CD14-positive monocyte (primary cell): ENCODE measurements at regions not wholly inside any gene's neighbourhood (a gene's known extent, or its start where the extent isn't known, plus 50 kb on each side); places are given as distances from the start of the nearest gene placed in this dataset.

Experiments used
- DNase-seq, 3 donors: peaks; one replicate each; pipeline ENCODE4 v3.0.0-alpha.2; 2011 to 2022
- H2AFZ ChIP-seq: 2 replicates; pipeline ENCODE4 v1.6.0; 2012; ENCODE audit warnings: mild to moderate bottlenecking, low read depth, low read length, inconsistent platforms; ENCODE audit not compliant: insufficient read depth, poor library complexity, severe bottlenecking
- H3K27ac ChIP-seq, 2 donors: 1 replicate in 1 of 2; 2 replicates in 1 of 2; pipeline ENCODE4 v1.5.1; 2012 to 2013; ENCODE audit warnings: low read length in 2 of 2, control low read depth in 1 of 2, inconsistent platforms in 1 of 2, low read depth in 1 of 2, mild to moderate bottlenecking in 1 of 2
- H3K27me3 ChIP-seq, 2 donors: one replicate each; pipeline versions ENCODE4 v1.6.0 to v1.6.1; 2011 to 2013; ENCODE audit warnings: low read length in 2 of 2; ENCODE audit not compliant: control insufficient read depth in 2 of 2, insufficient read depth in 2 of 2
- H3K36me3 ChIP-seq, 2 donors: replicated peaks in 1 of 2; 1 replicate in 1 of 2; 2 replicates in 1 of 2; pipeline versions ENCODE4 v1.5.1 to v1.6.1; 2012 to 2013; ENCODE audit warnings: low read length in 2 of 2, control low read depth in 1 of 2, inconsistent platforms in 1 of 2, mild to moderate bottlenecking in 1 of 2; ENCODE audit not compliant: insufficient read depth in 2 of 2, control insufficient read depth in 1 of 2
- H3K4me1 ChIP-seq, 2 donors: 1 replicate in 1 of 2; 2 replicates in 1 of 2; pipeline versions ENCODE4 v1.5.1 to v1.6.1; 2012 to 2013; ENCODE audit warnings: low read length in 2 of 2, control low read depth in 1 of 2, inconsistent platforms in 1 of 2, mild to moderate bottlenecking in 1 of 2, moderate library complexity in 1 of 2; ENCODE audit not compliant: insufficient read depth in 2 of 2, control insufficient read depth in 1 of 2
- H3K4me2 ChIP-seq: replicated peaks from 2 replicates; pipeline ENCODE3; 2012; ENCODE audit warnings: low read length, moderate library complexity, mild to moderate bottlenecking; ENCODE audit not compliant: poor library complexity, severe bottlenecking; ENCODE audit errors: extremely low read depth
- H3K4me3 ChIP-seq, 3 experiments: fragments of 200-600 bp in 1 of 3; sonication (generic) in 1 of 3; replicated peaks in 1 of 3; 1 replicate in 2 of 3; 2 replicates in 1 of 3; pipeline ENCODE4 v1.5.1; 2011 to 2013; ENCODE audit warnings: low read length in 3 of 3, mild to moderate bottlenecking in 3 of 3, control low read depth in 2 of 3, low read depth in 2 of 3, inconsistent platforms in 1 of 3, moderate library complexity in 1 of 3
- H3K79me2 ChIP-seq: 2 replicates; pipeline ENCODE4 v1.6.0; 2012; ENCODE audit warnings: mild to moderate bottlenecking, control low read depth, inconsistent platforms, low read length, moderate library complexity; ENCODE audit not compliant: insufficient read depth
- H3K9ac ChIP-seq: 2 replicates; pipeline ENCODE4 v1.6.0; 2017; ENCODE audit warnings: low read length, mild to moderate bottlenecking; ENCODE audit not compliant: insufficient read depth, poor library complexity, severe bottlenecking
- H3K9me3 ChIP-seq, 2 donors: replicated peaks in 1 of 2; 1 replicate in 1 of 2; 2 replicates in 1 of 2; pipeline versions ENCODE4 v1.5.1 to v1.6.1; 2012 to 2013; ENCODE audit warnings: low read length in 2 of 2, control low read depth in 1 of 2; ENCODE audit not compliant: control insufficient read depth in 1 of 2, insufficient read depth in 1 of 2
- H4K20me1 ChIP-seq: 2 replicates; pipeline ENCODE4 v1.6.0; 2012; ENCODE audit warnings: mild to moderate bottlenecking, low read length, control low read depth, moderate library complexity; ENCODE audit not compliant: insufficient read depth
- H3K27ac Mint-ChIP-seq, 7 donors: one replicate each; pipeline ENCODE4 v1.8.0; 2020; ENCODE audit warnings: mild to moderate bottlenecking in 7 of 7, mixed read lengths in 7 of 7, moderate library complexity in 6 of 7, inconsistent platforms in 2 of 7
- H3K27me3 Mint-ChIP-seq, 3 donors: one replicate each; pipeline ENCODE4 v1.8.0; 2021 to 2022; ENCODE audit warnings: low read depth in 3 of 3, mild to moderate bottlenecking in 3 of 3, mixed read lengths in 3 of 3, moderate library complexity in 3 of 3, inconsistent platforms in 1 of 3
- H3K36me3 Mint-ChIP-seq, 2 donors: one replicate each; pipeline ENCODE4 v1.8.0; 2020; ENCODE audit warnings: mixed read lengths in 2 of 2, inconsistent platforms in 1 of 2, mild to moderate bottlenecking in 1 of 2
- H3K4me1 Mint-ChIP-seq: one replicate; pipeline ENCODE4 v1.8.0; 2020; ENCODE audit warnings: mild to moderate bottlenecking, mixed read lengths
- H3K4me3 Mint-ChIP-seq, 2 donors: one replicate each; pipeline ENCODE4 v1.8.0; 2020; ENCODE audit warnings: mild to moderate bottlenecking in 2 of 2, mixed read lengths in 2 of 2, moderate library complexity in 1 of 2
- H3K9me3 Mint-ChIP-seq, 7 donors: one replicate each; pipeline ENCODE4 v1.8.0; 2020 to 2022; ENCODE audit warnings: mixed read lengths in 7 of 7, mild to moderate bottlenecking in 6 of 7, moderate library complexity in 6 of 7, inconsistent platforms in 2 of 7
- CTCF ChIP-seq: fragments of 200-600 bp; IDR thresholded peaks from one replicate; pipeline ENCODE4 v1.8.0; 2022; ENCODE audit warnings: antibody characterized with exemption, mild to moderate bottlenecking
- WGBS: methylation state at CpG from one replicate; pipeline ENCODE4 v1.1.5; 2013; ENCODE audit warnings: missing lambda C conversion rate; ENCODE audit not compliant: insufficient coverage; 5-methylcytosine and 5-hydroxymethylcytosine counted together
- intact Hi-C, 2 donors: fragments of 100-400 bp; cut with micrococcal nuclease; formaldehyde crosslinking; loops; one replicate each; pipeline versions ENCODE4 v1.15.0 to v1.15.1; 2023

- Histone ChIP-seq H3K27me3 (no peaks in the 10 kb centered on the region), H4K20me1 (no peaks in the 10 kb centered on the region), H3K36me3 (no peaks in the 10 kb centered on the region), H3K4me3 (no peak overlapping the region), H3K27ac (no peak overlapping the region), H3K9ac (no peak overlapping the region), H2AFZ (no peak overlapping the region), H3K9me3 (no peaks in the 10 kb centered on the region), H3K4me2 (no peak overlapping the region), H3K4me1 (no peaks in the 10 kb centered on the region), H3K79me2 (no peaks in the 10 kb centered on the region)
- no peaks in the 10 kb centered on the region for H3K27me3 Mint-ChIP-seq
- DNase-seq, result no peak
- WGBS, result no CpG with 5 or more reads among the region's 2 CpGs
- peaks cover 0 to 2% (median 0%) of the 10 kb centered on the region in 7 donors for H3K9me3 Mint-ChIP-seq
- H3K4me3 Mint-ChIP-seq, result no peak overlapping the region
- H3K36me3 Mint-ChIP-seq, result no peaks in the 10 kb centered on the region
- no peaks in the 10 kb centered on the region for H3K4me1 Mint-ChIP-seq
- intact Hi-C loops, result no loop called here
- no peak for TF ChIP-seq CTCF
- no peak overlapping the region for H3K27ac Mint-ChIP-seq
These were observed 1069.6 kb upstream of the B3GALT2 start for GRCh38 chr1:194256010-194256409.

DNA sequence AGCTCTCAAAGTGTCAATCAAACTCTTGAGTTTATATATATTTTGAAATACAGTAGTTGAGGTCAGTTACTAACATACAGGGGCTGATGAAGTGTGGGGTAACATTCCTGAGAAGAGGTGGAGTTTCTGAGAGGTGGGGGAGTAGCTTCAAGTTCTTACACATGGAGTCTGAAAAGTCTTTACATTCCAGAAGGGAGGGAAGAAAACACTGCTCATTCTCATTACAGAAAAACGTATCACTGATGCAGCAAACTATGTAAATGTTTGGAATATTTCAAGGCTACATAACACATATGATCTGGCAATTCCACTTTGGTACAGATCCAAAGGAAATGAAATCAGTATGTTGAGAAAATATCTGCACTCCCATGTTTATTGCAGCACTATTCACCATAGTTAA, 1065.8 kb upstream of the B3GALT2 start:
- Histone ChIP-seq H3K4me2 (no peak overlapping the region), H2AFZ (no peak overlapping the region), H3K4me1 (no peaks in the 10 kb centered on the region), H4K20me1 (no peaks in the 10 kb centered on the region), H3K9ac (no peak overlapping the region), H3K4me3 (no peak overlapping the region), H3K27me3 (no peaks in the 10 kb centered on the region), H3K9me3 (no peaks in the 10 kb centered on the region), H3K36me3 (no peaks in the 10 kb centered on the region), H3K79me2 (no peaks in the 10 kb centered on the region), H3K27ac (no peak overlapping the region)
- Mint-ChIP-seq H3K9me3 (peaks cover 0 to 6% (median 3%) of the 10 kb centered on the region in 7 donors), H3K27me3 (no peaks in the 10 kb centered on the region), H3K4me3 (no peak overlapping the region), H3K36me3 (no peaks in the 10 kb centered on the region), H3K4me1 (no peaks in the 10 kb centered on the region), H3K27ac (no peak overlapping the region)
- intact Hi-C loops, result no loop called here
- no peak for DNase-seq
- TF ChIP-seq CTCF, result no peak
- no CpG with 5 or more reads among the region's 1 CpG for WGBS
